ENCODE measurements at regions not wholly inside any gene's neighbourhood (a gene's known extent, or its start where the extent isn't known, plus 50 kb on each side); places are given as distances from the start of the nearest gene placed in this dataset.

DNA sequence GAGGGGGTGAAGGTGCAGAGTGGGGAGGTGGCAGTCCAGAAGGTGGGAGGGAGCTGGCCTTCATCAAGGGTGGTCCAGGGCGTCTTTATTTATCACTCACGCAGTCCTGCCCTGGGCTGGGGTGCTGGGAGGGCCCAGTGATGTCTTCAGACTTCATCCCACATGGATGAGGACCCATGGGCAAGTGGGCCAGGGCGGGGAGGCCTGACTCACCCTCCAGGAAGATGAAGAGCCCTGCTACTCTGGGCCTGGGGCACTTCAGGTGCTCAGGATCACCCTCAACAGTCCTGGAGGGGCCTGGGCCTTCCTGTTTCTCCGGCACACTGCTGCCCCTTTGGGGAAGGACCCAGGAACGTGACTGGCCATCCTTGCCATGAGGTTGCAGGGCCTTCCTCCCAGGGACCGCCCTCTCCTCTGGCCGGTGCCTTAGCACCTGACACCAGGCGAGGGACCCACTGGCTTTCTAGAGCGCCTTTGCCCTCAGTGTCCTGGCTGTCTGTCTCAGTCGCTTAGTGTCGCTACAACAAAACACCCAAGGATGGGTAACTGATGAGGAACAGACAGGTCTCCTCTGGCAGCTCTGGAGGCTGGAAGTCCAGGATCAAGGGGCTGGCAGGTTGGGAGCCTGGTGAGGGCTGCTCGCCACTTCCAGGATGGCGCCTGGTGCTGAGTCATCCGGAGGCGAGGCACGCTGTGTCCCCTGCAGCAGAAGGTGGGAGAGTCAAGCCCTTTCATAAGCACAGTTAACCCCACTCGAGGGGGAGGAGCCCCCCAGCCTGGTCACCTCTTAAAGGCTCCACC is 57.8 kb upstream of the HS6ST1 start:
- no peak overlapping the region for H3K27ac Mint-ChIP-seq
- H3K27me3 Mint-ChIP-seq, result no peaks in the 10 kb centered on the region
- no peaks in the 10 kb centered on the region for H3K9me3 Mint-ChIP-seq
- H3K4me1 Mint-ChIP-seq, result peaks cover 8% of the 10 kb centered on the region
- ChIA-PET CTCF (no interaction called here), POLR2A (no interaction called here)
- H3K36me3 Mint-ChIP-seq (ENCODE audit: low read depth), result no peaks in the 10 kb centered on the region
- no peak for DNase-seq
- no peak overlapping the region for H3K4me3 Mint-ChIP-seq

DNA sequence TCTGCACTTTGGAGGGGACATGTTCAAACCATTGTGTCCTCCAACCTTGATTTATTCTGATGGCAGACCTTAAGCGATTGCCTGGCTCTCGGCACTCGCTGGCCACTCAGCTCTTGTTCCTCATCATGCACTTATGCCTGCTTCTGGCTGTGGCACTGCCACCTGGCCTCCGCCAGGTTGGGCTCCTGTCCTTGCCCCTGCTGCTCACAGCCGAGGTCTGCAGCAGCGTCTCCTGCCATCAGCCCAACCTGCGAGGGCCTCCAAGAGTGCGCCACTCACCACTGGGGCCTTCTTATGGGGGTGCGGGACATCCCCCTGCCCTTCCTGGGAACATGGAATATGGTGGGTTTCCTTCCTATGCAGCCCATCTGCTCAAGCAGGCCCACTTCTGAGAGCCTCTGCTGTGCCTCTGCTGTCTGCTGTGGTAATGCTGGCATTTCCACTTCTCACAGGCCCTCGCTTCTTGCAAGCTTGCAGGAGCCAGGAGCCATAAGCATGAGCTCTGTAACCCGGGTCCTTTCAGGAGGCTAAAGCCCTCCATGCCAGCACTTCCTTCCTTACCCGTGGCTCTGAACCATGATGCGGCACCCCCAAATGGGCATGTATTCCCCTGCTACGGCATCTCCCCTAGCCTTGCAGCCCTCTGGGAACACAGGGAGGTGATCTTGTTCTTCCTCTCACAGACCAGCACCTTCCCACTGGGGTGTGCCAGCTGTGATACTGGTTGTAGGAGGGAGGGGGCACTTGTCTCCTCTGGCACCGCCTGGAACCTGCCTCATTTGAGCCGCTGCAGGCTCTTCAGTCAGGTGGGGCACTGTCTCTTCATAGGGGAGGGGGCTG is 58.6 kb upstream of the HS6ST1 start:
- Mint-ChIP-seq H3K9me3 (no peaks in the 10 kb centered on the region), H3K27me3 (no peaks in the 10 kb centered on the region), H3K4me3 (no peak overlapping the region), H3K27ac (no peak overlapping the region), H3K36me3 (ENCODE audit: low read depth) (no peaks in the 10 kb centered on the region), H3K4me1 (peaks cover 8% of the 10 kb centered on the region)
- DNase-seq, result no peak
- POLR2A ChIA-PET, result no interaction called here
- CTCF ChIA-PET, result no interaction called here

DNA sequence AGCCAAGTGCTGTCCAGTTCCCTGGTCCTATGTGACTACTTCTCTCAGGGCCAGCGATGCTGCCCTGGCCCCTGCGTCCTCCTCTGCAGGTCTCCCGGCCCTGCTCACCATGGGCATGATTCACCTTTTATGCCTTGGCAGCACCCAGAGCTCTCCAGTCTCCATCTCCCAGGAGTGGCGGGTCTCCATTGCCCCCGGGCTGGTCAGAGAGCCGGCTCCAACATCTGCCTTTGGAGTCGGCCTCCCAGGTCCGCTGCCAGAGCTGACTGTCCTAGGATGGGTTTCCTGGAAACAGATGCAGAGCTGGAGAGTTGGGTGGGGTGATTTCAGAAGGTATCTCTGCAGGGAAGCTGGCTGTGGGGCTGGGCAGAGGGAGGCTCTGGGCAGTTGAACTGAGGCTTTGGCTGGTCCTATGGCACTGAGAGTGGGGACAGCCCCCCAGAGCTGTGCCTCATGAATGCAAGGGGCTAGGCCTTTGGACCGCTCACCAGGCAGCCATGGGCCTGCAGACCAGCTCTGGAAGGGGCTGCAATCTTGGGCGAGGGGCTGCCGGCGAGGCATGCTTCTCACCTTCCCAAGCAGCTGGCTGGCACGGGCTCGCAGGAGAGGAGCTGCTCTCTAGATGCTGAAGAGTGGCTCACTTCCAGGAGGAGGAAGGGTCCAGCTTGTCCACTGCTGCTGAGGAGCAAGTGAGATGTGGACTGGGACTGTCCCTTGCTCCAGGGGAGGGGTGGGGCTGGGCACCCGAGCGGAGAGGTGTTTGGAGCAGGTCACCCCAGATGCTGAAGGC is 59.8 kb upstream of the HS6ST1 start:
- H3K9me3 Mint-ChIP-seq, result no peaks in the 10 kb centered on the region
- H3K4me1 Mint-ChIP-seq, result no peaks in the 10 kb centered on the region
- no peak for DNase-seq
- H3K4me3 Mint-ChIP-seq, result no peak overlapping the region
- H3K36me3 Mint-ChIP-seq (ENCODE audit: low read depth), result no peaks in the 10 kb centered on the region
- CTCF ChIA-PET, result no interaction called here
- H3K27ac Mint-ChIP-seq, result no peak overlapping the region
- no peaks in the 10 kb centered on the region for H3K27me3 Mint-ChIP-seq
- POLR2A ChIA-PET, result no interaction called here

DNA sequence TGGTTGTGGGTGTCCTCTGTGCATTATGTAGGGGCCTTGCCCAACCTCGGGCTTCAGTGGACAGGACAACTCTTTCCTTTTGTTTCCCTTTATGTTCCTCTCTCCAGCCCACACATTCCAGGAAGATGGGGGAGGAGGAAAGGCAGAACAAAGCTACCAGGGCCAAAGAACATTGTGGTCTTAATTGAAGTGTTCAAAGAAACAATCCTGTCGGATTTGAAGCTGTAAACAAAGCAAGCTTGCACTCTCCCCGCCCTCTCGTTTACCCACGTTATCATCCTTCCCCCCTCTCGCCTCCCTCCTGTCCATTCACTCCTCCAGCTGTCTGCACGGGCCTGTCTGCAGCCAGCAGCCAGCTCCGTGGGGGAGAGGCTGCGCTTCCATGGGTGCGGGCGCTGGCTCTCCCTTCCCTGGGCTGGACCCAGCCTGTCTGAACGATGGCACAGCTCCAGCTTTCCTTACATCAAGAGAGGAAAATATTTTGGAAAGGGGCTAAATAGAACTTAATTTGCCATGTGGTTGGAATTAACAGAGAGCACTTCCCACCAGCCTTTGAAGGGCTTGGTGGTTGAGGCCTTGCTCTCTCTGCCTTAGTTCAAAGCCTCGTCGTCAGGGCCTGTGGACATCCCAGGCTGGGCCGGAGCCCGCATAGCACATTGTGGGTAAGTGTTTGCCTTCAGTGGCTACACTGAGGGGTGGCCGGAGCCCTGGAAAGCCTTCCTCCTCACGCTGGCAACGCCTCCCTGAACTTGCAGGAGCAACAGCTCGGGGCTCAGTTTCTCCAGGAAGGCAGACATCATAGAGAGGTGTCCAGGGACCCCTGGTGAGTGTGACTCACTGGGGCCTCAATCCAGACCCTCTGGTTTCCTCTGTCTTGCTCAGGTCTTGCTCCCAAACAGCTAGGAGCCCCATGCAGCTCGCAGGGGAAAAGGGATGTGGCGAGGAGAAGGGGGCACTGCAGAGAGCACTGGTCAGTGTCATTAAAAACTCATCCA is 60.6 kb upstream of the HS6ST1 start:
- Mint-ChIP-seq H3K4me1 (no peaks in the 10 kb centered on the region), H3K36me3 (ENCODE audit: low read depth) (no peaks in the 10 kb centered on the region), H3K27me3 (no peaks in the 10 kb centered on the region), H3K27ac (no peak overlapping the region), H3K9me3 (no peaks in the 10 kb centered on the region), H3K4me3 (no peak overlapping the region)
- no peak for DNase-seq
- POLR2A ChIA-PET, result no interaction called here
- CTCF ChIA-PET, result no interaction called here

DNA sequence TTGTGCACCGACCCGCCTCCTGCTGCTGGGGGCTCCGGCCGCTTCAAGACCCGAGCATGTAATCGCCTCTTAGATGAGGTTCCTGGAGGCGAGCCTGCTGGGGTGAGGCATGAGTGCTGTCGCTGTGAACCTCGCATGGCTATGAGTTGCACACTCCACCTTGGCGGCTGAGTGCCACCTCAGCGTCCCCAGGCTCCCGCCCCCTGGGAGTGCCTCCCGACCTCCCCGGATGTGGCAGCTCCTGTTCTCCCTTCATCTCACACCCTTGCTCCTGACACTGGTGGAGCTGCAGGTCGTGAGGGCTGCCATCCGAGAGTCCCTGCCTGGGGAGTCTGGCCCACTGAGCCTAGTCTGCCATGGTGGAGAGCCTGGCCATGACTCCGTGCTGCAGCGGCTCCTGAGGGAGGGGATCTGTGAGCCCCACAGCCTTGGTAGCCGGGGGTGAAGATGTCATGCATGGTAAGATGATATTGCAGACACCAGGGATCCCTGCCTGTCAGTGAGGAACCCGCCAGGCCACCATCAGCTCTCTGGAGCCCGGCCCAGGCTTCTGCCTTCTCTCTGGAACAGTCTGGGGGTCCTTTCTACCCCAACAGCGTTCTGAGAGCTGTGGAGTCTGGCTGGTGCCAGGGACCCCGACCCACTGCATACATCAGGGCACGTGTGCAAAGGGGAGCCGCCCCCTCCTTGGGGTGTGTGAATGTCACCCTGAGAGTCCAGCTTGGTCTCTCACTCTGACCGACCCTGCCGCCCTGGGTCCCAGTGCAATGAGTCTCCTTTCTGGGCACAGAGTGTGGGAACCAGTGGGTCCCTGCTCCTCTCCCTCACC is 61.6 kb upstream of the HS6ST1 start:
- Mint-ChIP-seq H3K27me3 (no peaks in the 10 kb centered on the region), H3K4me3 (no peak overlapping the region), H3K36me3 (ENCODE audit: low read depth) (no peaks in the 10 kb centered on the region), H3K27ac (no peak overlapping the region), H3K9me3 (no peaks in the 10 kb centered on the region), H3K4me1 (no peaks in the 10 kb centered on the region)
- POLR2A ChIA-PET, result no interaction called here
- CTCF ChIA-PET, result no interaction called here
- no peak for DNase-seq

DNA sequence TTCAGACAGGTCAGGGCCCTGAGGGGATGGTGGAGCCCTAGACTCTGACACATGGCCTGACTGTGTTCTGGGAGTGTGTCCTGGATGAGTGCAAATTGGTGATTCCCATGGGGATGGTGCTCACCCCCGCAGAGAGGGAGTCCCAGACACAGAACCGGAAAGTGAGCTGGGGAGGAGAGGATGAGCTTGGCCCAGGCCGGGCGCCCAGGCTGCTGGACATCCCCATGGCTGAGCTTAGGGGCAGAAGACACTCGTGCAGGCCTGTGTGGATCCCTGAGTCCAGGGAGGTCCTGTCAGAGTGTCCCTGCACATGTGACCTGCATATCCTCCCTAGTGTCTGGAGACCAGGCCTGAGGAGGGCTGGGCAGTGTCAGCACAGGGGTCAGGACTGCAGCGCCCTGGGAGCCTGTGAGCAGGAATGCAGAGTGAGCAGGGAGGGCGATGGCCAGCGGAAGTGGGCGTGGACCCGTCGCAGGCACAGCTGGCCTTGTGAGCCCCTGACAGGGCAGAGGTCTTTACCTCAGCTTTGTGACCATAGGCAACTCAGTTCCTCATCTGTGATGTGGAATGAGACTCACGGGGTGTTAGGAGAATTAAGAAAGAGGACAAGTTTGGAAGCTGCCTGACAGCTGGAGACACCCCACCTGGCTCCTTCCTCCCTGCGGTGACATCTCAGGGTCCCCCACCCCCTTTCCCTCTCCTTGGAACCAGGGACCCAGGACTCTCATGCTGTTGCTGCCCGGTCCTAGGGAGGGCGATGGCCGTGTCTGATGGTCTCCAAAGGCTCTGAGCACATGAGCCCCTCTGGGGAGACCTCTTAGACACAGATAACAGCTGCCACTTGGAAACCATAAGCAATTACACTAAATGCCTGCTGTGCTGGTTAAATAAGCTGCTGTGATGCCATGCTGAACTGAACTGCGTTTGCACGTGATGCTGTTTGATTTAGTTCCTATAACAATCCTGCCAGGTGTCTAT is 62.6 kb upstream of the HS6ST1 start:
- Mint-ChIP-seq H3K4me1 (no peaks in the 10 kb centered on the region), H3K27me3 (no peaks in the 10 kb centered on the region), H3K27ac (no peak overlapping the region), H3K36me3 (ENCODE audit: low read depth) (no peaks in the 10 kb centered on the region), H3K4me3 (no peak overlapping the region), H3K9me3 (no peaks in the 10 kb centered on the region)
- ChIA-PET POLR2A (no interaction called here), CTCF (no interaction called here)
- DNase-seq, result no peak

DNA sequence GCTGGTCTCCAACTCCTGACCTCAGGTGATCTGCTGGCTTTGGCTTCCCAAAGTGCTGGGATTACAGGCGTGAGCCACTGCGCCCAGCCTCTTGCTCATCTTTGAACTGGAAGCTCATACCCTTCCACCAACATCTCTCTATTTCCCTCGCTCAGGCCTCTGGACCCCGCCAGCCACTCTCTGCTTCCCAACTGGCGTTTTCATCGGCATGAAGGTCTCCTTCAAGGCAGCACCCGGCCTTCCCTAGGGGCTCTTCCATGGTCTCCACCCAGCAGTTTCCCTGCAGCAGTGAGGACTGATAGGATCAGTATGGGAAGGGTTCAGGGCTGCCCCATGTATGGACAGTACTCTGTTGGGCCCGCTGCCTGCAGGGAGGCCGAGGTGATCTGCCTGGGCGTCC is 65.8 kb upstream of the HS6ST1 start:
- H3K9me3 Mint-ChIP-seq, result no peaks in the 10 kb centered on the region
- H3K36me3 Mint-ChIP-seq (ENCODE audit: low read depth), result no peaks in the 10 kb centered on the region
- CTCF ChIA-PET, result no interaction called here
- no peak for DNase-seq
- peaks cover 2% of the 10 kb centered on the region for H3K27me3 Mint-ChIP-seq
- no peaks in the 10 kb centered on the region for H3K4me1 Mint-ChIP-seq
- POLR2A ChIA-PET, result no interaction called here
- no peak overlapping the region for H3K27ac Mint-ChIP-seq
- no peak overlapping the region for H3K4me3 Mint-ChIP-seq

DNA sequence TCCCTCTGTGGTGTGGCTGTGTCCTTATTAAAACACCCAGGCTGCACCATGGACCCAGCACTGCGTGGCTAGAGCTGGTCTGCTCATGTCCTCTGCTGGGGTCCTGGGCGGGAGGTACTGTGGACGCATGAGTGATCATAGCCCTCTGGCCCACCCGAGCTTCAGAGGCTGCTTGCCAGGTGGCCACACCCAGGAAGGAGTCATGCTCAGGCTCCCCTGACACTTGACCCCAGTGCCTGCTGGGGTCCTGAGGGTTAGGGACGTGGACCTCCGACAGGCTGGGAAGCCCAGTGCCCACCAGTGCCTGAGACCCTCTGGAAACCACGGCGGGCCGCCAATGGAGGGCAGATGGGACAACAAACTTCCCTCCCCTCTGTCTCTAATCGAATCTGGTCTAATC is 66.3 kb upstream of the HS6ST1 start:
- no peaks in the 10 kb centered on the region for H3K4me1 Mint-ChIP-seq

DNA sequence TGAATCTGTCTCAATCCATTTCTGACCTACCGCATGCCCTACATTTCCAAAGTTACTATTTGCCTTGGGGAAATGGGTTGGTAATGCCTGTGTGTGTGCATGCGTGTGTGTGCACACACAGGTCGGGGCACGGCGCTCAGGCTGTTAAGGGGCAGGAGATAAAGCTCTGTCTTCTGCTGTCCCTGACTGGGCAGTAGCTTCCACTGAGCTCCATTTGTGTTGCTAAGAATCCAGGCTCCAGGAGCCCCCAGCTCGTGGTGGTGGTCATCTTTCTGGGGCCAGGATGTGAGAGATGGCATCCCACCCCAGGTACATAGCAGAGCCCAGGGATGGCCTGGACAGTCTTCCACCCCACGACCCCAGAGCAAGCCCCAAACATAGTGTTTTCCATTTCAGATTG is 66.7 kb upstream of the HS6ST1 start:
- Mint-ChIP-seq H3K27me3 (peaks cover 2% of the 10 kb centered on the region), H3K36me3 (ENCODE audit: low read depth) (no peaks in the 10 kb centered on the region)
- CTCF ChIA-PET, result interaction anchor here (1.4 kb wide), 1 partner anchor 9 kb away, joined by 3 read pairs; no protein-coding TSS in a partner anchor

More for the DNA sequence above, 66.3 kb upstream of the HS6ST1 start:
- no peak for DNase-seq
- CTCF ChIA-PET, result interaction anchor here (1.4 kb wide), 1 partner anchor 10 kb away, joined by 3 read pairs; no protein-coding TSS in a partner anchor
- POLR2A ChIA-PET, result no interaction called here
- Mint-ChIP-seq H3K4me3 (no peak overlapping the region), H3K36me3 (ENCODE audit: low read depth) (no peaks in the 10 kb centered on the region), H3K9me3 (no peaks in the 10 kb centered on the region), H3K27ac (no peak overlapping the region), H3K27me3 (peaks cover 2% of the 10 kb centered on the region)

DNA sequence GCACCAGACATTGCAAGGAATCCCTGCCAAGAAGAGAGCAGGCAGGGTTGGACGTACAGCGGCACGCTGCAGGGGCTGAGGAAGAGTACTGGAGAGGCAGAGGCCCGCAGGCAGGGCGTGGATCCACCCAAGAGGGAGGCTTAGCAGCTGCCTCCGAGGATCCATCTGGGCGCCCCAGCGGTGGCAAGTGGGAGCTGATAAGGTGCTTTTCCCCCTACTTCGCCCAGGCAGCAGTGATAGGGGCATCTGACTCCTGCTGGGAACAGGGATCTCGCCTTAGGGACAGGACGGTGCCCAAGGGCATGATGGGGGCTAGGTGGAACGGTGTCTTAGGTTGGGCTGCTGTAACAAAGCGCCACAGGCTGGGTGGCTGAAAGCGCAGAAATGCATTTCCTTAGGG is 67.4 kb upstream of the HS6ST1 start:
- Mint-ChIP-seq H3K4me1 (no peaks in the 10 kb centered on the region), H3K27ac (no peak overlapping the region), H3K4me3 (no peak overlapping the region), H3K9me3 (no peaks in the 10 kb centered on the region), H3K36me3 (ENCODE audit: low read depth) (no peaks in the 10 kb centered on the region), H3K27me3 (peaks cover 2% of the 10 kb centered on the region)
- CTCF ChIA-PET, result interaction anchor here (1.4 kb wide), 1 partner anchor 8 kb away, joined by 3 read pairs; no protein-coding TSS in a partner anchor
- POLR2A ChIA-PET, result no interaction called here
- DNase-seq, result no peak

More for the DNA sequence above, 66.7 kb upstream of the HS6ST1 start:
- no peaks in the 10 kb centered on the region for H3K9me3 Mint-ChIP-seq
- H3K27ac Mint-ChIP-seq, result no peak overlapping the region
- POLR2A ChIA-PET, result no interaction called here
- H3K4me3 Mint-ChIP-seq, result no peak overlapping the region
- no peaks in the 10 kb centered on the region for H3K4me1 Mint-ChIP-seq
- no peak for DNase-seq

DNA sequence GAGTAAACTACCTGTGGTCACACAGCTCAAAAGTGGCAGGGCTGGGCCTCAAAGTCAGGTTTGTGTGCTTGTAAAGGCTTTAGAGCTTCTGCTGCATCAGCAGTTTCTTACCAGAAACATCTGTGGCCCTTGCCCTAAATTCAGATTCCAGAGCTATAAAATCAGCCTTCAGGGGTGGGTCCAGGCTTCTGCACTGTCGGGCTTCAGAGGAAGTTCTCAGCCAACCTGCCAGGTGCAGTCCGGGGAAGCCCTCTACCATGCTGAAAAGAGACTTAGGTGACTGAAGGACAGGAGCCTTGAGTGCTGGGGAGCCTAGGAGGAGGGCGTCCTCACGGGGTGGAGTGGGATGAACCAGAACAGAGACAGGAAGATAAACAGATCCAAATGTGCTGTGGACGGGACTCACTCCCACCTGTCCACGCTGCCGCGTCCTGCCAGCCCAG is 69.9 kb upstream of the HS6ST1 start:
- H3K4me1 Mint-ChIP-seq, result no peaks in the 10 kb centered on the region
- H3K27ac Mint-ChIP-seq, result no peak overlapping the region
- no peak overlapping the region for H3K4me3 Mint-ChIP-seq
- H3K36me3 Mint-ChIP-seq (ENCODE audit: low read depth), result no peaks in the 10 kb centered on the region
- no peak for DNase-seq
- H3K27me3 Mint-ChIP-seq, result peaks cover 2% of the 10 kb centered on the region
- no peaks in the 10 kb centered on the region for H3K9me3 Mint-ChIP-seq
- ChIA-PET POLR2A (no interaction called here), CTCF (no interaction called here)
